ENCODE measurements at regions not wholly inside any gene's neighbourhood (a gene's known extent, or its start where the extent isn't known, plus 50 kb on each side); places are given as distances from the start of the nearest gene placed in this dataset. TPM values are rescaled to one million over a fixed set of nuclear protein-coding genes. Genes with fewer than 3 reads are reported as not detected.

Small RNA genes in the stretch of these regions (microRNA-seq; reads per million reads assigned to microRNA genes)
- gene MIR663A (ENCODE audit: borderline microRNAs expressed) = not detected

All from naive thymus-derived CD4-positive, alpha-beta T cell (primary cell).